ENCODE measurements at regions not wholly inside any gene's neighbourhood (a gene's known extent, or its start where the extent isn't known, plus 50 kb on each side); places are given as distances from the start of the nearest gene placed in this dataset.
A peak's percentile ranks its signal among the peaks of the same experiment; 100 is the strongest.

DNA sequence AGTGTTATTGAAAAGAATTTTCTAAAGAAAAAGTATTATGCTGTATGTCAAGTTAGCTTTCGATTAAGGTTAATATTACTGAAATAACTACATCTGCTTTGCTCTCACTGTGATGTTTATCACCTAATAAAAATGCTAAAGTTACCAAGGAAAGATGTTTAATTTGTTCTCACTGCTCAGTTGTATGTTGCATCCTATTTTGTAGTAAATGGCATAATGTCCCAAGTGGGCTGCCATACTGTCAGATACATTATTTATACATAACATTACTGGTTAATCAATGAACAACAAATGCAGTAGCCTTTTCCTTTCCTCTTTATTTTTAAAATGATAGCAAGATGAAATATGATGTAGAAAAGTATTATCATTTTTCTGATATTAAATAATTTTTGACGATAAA, 226.3 kb upstream of the DACH1 start:
- DNase-seq: no peak

DNA sequence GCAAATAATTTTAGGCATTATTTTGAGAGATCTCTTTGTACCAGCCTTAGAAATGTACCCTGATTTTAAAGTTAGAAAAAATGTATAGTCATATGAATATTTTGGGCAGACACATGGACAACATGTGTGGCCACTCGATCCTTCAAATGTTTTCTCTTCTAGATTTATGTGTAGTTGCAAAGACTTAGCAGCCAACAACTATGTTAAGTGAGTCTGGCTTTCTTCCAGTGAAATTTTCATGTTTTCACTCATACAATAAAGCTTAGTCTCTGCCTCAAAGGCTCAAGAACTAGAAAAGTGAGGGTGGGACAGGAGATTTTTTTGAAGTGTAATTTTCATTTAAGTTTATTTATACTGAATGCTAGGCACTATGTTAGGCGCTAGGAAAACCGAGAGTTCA, 207.7 kb upstream of the DACH1 start:
- no peak for DNase-seq

DNA sequence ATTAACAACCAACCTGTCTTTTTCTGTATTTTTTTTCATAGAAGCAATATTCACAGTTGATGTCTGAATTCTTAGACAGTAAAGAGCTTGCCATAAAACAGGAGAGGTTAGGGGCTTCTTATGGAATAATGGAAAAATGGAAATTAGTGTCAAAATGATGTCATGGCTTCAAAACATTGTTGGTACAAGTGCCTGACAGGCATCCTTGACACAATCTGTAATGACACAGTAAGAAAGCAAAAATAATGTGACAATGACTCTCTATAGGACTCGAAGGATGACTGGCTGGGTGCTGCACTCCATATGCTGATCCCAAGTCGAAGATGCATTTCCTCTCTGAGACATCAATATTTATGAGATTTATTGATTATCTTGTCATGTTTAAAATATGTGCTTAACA, 205.3 kb upstream of the DACH1 start:
- DNase-seq: no peak

DNA sequence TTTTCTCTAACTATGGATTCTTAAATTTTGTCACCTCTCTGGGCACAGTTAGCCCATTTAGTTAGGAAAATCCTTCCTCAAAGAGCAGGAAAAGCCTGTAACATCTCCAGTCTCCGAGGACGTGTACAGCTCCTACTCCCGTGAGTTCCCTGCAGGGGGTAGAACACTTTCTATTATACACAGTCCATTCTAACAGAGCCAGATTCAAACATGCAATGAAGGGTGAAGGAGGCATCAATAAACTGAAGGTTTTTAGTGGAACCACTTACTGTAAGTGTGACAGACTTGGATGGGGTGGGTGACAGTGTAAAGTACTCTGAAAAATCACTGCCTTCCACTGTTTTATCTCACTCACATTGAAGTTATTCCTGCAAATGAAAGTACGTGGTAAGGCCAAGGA, 204.7 kb upstream of the DACH1 start:
- no peak for DNase-seq

DNA sequence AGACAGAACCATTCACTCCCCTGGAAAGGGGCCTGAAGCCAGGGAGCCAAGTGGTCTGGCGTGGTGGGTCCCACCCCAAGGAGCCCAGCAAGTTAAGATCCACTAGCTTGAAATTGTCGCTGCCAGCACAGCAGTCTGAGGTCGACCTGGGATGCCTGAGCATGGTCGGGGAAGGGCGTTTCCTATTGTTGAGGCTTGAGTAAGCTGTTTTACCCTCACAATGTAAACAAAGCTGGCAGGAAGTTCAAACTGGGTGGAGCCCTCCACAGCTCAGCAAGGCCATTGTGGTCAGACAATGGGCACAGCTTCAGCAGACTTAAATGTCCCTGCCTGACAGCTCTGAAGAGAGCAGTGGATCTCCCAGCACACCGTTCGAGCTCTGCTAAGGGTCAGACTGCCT, 195.6 kb upstream of the DACH1 start:
- DNase-seq: peak in 1 of 2 experiments; percentile 21

DNA sequence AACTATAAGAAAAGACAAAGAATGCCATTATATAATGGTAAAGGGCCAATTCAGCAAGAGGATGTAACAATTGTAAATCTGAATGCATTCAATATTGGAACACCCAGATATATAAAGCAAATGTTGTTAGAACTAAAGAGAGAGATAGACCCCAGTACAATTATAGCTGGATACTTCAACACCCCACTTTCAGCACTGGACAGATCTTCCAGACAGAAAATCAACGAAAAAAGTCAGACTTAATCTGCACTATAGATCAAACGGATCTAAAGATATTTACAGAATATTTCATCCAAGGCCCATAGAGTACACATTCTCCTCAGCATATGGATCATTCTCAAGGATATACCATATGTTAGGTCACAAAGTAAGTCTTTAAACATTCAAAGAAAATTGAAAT, 194.6 kb upstream of the DACH1 start:
- DNase-seq: no peak

DNA sequence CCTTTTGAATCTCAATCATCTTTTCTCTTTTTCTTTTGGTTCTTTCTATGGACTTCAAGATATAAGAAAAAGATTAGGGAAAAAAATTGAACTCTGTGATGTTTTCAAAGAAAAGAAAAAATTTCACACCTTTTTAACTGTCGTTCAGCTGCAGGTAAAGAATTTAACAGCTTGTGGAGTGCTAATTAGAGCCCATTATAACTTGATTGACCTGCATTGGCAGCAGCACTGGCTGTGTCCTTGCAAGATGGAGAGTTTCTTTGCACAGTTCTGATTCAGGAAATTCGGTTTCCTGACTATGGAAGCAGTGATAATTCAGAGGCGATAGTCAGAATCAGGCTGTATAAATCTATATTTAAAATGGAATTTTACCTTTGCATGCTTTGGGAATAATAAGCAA, 183.2 kb upstream of the DACH1 start:
- no peak for DNase-seq

DNA sequence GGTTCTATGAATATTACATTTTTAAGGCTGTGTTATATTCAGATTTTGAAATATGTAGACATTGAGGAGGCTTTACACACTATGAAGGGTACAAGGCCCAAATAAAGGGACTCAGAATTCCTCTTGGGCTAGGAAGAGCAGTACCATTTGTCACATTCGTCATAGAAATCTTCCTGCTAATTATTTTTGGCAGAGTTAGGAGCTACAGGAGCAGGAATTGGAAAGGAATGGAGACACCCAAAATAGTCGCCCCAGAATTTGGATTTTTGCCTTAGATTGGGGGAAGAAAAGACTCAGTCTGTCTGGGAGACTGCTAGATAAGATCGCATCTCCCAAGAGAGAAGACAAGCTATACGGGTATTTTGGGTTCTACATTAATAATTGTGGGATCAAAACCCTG, 176.4 kb upstream of the DACH1 start:
- DNase-seq: no peak

DNA sequence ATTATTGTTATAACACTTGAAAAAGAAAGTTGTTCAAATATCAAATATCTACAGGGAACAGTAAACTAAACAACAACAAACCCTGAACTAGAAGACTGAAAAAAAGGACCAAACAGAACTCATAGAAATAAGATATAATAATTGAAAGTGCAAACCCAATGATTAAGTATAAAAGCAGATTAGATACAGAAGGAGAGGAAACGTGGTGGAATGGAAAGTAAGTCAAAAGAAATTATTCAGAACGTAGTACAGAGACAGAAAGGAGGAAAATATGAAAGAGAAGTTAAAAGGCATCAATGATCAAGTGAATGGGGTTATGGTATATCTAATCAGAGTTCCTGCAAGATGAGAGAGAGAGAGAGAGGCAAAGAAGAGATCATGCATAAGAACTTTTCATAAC, 174.2 kb upstream of the DACH1 start:
- no peak for DNase-seq

DNA sequence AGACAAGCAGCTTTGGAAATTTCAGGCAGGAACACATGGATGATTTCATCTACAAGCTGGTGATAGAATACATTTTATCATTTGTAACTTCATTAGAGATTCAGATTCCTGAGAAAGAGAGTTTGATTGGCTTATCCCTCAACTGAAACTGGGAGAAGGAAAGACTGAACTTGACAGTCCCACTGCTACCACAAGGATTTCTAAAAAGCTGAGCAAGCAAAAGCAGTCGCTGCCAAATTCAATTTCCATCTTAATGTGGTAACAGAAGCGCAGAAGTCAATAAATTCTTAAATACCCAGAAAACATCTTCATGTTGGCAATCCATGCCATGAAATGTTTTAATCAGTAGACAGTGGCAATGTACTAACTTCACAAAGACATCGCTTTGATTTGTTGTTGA, 172.1 kb upstream of the DACH1 start:
- no peak for DNase-seq

DNA sequence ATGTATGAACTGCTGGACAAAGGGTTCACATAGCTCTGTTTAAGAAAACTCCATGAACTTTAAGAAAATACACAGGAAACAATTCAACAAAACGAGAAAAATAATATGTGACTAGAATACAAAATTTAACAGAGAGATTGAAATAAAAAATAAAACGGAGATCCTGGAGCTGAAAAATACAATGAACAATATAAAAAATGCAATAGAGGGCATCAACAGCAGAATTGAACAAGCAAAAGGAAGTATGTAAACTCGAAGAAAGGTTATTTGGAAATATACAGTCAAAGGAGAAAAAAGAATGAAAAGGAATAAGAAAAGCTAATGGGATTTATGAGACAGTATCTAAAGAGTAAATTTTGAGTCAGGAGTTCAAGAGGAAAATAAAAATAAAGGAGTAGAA, 163.0 kb upstream of the DACH1 start:
- DNase-seq: no peak

DNA sequence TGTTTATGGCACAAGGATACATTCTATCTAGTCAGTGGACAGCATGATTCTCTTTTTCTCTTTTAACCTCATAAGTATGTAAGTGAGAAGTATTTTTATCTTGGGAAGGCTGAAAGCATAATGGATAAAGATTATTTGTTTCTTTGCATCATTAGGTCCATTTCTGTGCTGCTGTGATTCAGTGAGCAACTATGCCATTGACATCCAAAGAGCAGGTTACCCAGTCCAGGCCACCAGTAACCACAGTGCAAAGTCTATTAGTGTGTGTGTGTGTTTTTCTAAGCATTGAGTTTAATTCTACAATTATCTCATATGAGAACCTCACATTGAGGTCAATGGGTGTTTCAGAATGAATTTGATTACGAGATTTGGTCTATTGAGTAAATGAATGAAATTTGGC, 158.8 kb upstream of the DACH1 start:
- DNase-seq: no peak

DNA sequence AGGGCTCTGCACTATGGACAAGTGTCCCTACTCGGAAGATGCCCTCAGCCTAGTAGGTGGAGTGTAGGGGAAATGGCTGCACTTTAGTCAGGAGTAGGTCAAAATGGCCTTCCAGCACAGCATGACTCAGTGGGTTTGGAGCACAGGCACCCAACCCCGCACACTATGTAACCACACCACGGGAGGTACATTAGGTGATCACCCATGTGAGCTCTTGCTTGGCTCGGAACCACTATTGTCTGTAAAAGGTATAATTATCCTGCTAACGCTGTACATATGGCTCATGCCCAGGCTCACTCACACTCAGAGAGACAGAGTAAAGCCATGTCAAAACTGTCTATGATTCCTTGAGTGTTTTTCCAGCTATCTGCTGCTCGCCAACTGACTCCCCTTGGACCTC, 156.9 kb upstream of the DACH1 start:
- no peak for DNase-seq

DNA sequence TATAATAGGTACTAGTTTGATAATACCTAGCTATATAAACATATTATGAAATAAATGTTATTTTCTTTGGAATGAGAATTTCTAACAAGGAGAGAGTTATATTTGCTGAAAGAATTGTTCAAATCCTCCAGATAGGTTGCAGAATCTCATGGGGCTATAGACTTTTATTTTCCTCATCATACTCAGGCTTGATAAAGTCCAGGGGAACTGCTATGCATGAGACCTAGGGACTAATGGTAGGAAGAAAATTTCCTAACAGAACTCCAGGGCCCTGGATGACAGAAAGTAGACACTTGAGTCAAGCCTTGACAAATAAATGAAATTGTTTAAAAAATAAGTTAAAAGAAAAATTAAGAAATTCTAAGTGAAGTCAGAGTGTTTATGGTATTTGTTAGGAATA, 138.5 kb upstream of the DACH1 start:
- DNase-seq: no peak

DNA sequence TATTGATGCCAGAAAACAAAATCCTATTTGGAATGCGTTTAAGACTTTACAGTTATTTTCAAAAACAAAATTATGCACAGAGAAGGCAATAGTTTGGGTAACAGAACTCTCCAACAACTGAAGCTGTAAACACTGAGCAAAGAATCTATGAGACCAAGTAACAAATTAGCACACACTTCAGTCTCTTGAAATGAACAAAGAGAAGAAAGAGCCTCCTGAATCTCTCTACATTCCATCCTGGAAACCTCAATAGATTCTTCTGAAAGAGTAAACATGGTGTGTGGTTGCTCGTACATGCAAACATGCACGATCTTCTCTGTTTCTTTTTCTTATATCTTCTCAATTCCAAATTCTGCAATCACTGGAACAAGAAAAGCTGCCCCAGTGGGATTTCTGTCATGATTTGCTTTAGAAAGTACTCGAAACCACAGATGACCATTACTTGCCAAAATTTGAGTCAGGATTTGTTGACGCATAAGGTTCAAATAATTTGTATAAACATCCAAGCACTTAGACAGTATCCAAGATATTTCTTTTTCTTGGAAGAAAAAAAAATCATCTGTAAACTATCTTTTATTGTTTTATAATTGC, 137.9 kb upstream of the DACH1 start:
- DNase-seq: no peak

DNA sequence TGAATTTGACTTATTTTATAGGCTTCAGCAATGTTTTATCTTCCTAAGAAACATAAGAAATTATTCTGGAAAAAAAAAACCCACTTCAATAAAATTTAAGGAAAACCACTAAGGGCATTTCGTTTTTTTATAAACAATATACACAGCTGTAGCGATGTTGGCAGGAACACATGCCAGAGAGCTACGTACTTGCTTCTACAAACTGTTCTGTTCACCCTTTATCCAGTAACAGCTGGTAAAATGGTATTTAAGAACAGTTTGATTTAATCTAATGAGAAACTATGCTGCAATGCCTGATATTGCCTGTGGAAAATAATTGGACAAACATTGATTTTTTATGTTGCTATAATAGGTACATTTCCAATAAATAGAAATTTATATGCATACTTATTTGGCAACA, 137.2 kb upstream of the DACH1 start:
- no peak for DNase-seq

DNA sequence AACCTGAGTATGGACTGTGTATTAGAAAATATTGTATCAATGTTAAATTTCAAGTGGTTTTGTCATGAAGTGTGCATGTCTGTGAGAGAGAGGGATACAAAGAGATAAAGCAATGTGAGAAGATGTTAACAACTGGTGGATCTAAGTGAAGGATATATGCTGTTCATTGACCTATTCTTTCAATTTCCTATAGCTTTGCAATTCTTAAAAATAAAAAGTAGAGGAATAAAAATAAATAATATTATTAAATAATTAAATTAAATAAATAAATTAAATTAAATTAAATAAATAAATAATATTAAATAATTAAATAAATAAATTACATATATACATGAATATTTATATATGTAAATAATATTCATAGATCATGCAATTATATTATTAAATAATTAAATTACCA, 131.2 kb upstream of the DACH1 start:
- DNase-seq: no peak

DNA sequence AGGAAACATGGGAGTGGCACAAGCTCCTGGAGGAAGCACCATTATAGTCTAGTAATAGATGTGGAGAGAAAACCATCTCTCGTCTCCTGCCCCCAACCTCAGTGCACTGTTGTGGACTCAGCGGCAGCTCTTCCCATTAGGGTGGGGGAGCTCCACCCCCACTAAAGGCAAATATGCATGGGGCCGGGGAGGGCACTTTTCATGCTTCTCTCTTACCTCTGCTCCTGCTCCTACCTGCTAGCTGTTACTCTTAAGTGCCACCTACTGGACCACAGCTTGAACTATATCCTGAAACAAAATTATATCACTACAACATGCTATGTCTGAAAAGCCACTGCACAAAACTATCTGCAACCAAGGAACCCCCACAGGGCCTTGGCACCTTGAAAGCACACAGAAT, 112.6 kb upstream of the DACH1 start:
- DNase-seq: peak; percentile 18 to 49

DNA sequence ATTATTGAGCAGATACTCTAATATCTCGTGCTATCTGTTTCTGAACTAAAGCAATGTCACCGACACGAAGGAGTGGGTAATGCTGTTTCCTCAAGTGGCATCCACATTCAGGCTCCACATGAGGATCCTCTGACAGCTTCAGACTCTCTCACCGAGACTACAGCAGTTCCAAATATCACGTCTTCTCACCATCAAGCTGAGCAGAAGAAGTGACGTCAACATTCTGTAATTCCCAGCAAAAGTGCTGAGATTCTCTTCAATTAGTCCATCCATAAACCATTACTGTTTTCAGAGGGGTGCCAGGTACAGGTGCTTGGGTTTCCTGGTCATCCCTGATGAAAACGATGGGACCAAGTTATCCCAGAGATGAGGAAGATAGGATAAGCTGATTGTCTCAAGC, 110.0 kb upstream of the DACH1 start:
- DNase-seq: no peak

DNA sequence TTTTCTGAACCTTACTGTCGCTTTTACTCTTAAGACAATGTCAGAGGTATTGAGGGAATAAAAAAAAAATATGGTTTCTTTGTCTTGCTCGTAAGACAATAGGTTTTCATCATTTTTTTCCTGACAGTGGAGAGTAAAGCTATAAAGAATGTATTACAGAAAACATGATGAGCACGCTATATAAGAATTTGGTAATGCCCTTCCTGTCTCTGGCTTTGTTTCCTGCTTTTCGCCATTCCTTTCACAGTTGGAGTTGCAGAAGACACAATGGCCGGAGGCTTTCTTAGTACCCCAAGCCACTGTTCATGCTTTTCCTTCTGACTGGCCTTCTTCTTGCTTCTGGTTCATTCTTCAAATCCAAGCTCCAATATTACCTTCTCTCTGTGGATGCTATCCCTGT, 101.0 kb upstream of the DACH1 start:
- DNase-seq: no peak

DNA sequence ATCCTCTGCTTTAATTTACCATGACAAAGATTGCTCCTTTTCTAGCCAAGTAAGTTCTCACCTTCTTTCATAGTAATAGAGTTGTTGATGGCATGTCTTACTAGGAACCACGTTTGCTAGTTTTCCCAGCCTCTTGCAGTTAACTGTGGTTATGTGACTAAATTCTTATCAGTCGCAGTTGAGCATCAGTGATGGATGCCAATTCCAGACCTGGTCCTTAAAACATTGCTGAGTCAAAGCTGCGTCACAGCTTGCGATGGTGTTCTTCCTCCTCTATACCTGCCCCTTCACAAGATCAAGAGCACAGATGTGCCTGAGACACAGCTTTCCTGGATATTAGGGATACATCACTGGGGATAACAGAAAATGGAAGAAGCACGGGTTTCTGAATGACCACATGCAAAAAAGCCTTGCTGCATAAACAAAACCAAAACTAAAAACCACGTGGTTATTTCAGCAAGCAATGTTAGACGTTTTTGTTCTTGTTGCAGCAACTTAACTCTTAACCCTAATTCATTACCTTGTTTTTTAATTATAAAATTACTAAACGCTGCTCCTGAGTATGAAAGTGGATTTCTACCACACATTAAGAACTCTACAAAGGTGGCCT, 97.6 kb upstream of the DACH1 start:
- peak; percentile 5 to 41 for DNase-seq

DNA sequence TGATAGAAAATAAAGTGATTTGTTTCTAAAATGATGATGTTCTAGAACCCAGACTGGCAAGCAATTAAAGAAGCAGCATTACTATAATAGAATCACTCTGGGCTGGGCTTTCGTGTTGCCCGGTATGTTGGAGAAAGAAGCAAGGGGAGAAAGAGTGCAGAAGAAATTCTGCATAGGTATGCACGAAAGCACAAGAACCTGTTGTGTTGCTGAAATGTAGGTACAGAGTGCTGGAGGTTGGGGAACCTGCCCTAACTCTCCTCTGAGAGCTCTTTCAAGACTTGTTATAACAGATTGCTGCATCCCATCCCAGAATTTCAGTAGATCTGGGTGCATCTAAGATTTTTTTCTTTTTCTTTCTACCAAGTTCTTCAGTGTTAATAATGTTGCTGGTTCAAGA, 95.7 kb upstream of the DACH1 start:
- no peak for DNase-seq

DNA sequence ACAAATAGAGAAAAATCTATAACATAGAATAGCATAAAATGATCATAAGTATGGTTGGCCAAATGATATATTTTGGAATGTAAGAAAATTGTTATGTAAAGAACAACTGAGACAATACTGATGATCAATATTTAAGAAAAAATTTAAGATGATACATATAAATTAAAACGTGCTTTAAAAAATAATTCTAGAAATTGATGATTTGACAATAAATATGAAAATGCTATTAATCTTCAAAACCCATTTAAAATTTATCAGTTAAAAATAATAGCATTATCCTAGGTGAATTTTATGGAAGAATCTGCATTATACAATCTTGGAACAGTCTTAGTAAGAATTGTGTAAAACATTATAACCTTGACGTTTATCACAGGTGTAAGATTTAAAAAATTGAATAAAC, 95.1 kb upstream of the DACH1 start:
- no peak for DNase-seq

DNA sequence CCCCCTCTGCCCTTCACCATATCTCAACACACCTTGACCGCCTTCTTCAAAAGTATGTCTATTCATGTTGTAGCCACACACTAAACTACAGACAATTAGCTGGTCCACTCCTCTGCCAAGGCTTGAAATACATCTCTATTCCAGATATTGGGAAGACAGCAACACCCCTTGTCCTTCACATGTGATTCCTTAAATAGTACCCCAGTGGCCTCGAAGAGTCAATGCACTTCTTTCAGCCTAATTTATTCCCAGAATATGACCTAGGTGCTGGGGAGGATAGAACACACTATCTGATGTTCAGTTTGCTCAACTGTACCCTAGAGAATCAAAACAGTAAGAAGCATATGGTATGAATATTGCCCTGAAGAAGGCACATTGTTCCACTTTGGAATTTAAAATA, 82.4 kb upstream of the DACH1 start:
- DNase-seq: no peak

DNA sequence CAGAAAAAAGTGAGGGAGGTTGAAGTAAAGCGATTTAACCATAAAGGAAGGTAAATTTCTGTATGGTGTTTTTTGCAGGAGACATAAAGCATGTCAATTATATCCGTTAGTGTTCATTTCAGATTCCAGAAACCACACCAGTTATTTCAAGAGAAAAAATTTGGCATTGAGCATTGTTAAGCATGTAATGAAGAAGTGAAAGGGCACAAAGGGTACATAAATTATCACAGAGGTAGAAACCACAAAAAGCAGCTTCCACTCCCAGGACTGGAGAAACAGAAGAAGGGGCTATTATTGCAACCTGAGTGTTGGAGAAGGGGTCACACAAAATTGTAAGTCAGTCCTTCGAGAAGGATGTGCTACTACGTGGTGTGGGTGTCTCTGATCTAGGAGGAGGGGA, 72.2 kb upstream of the DACH1 start:
- DNase-seq: no peak

Data from NCI-H526 (cell line).